ENCODE measurements at regions not wholly inside any gene's neighbourhood (a gene's known extent, or its start where the extent isn't known, plus 50 kb on each side); places are given as distances from the start of the nearest gene placed in this dataset.

DNA sequence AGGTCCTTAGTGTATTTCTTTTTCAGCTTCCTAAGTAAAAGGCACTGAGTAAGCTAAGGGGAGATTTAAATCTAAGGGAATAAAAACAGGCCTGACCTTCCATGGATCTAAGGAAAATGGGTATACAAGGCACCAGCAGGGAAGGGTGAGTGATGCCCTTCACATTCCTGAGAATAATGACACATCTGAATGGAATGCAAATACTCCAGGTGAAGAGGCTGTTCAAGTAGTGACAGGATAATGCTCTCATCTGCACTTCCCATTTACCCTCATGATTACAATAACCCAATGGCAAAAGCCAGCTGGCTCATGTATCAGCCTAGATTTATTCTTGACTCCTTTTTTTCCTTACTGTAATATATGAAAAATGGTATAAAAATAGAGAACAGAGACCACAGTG lies 216.2 kb upstream of the ACTBL2 start:
- peak; percentile 79 for FAIRE-seq
- peaks cover 24% of the 10 kb centered on the region for H3K4me1 Mint-ChIP-seq (ENCODE audit: low read depth, unreplicated experiment)

DNA sequence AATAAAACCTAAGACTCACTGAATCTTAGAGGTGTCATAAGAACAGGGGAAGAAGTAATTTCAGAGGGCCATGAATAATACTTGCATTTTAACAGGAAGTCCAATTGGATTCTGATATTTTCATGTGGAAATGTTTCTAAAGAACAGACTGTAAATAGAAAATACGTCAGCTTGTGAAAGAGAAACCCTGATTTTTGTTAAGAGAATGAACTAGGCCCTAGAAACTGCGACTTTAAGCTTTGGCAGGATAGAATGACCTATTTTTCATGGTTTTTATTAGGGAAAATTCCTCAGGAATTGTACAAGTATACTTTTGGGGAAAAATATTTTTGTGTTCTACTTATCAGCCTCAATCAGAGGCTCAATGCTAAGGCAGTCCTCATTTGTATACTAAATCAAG lies 215.5 kb upstream of the ACTBL2 start:
- Mint-ChIP-seq H3K9me3 (ENCODE audit: unreplicated experiment) (no peaks in the 10 kb centered on the region), H3K27ac (ENCODE audit: unreplicated experiment) (no peak overlapping the region), H3K4me1 (ENCODE audit: low read depth, unreplicated experiment) (peaks cover 31% of the 10 kb centered on the region), H3K36me3 (ENCODE audit: low read depth, unreplicated experiment) (no peaks in the 10 kb centered on the region), H3K4me3 (ENCODE audit: unreplicated experiment) (no peak overlapping the region), H3K27me3 (ENCODE audit: low read depth, unreplicated experiment) (no peaks in the 10 kb centered on the region)
- TF ChIP-seq EZH2 (IDR thresholded peaks at IDR 0.05; ENCODE audit: insufficient read depth, low read length) = no peak
- TF ChIP-seq, protein P1, sequence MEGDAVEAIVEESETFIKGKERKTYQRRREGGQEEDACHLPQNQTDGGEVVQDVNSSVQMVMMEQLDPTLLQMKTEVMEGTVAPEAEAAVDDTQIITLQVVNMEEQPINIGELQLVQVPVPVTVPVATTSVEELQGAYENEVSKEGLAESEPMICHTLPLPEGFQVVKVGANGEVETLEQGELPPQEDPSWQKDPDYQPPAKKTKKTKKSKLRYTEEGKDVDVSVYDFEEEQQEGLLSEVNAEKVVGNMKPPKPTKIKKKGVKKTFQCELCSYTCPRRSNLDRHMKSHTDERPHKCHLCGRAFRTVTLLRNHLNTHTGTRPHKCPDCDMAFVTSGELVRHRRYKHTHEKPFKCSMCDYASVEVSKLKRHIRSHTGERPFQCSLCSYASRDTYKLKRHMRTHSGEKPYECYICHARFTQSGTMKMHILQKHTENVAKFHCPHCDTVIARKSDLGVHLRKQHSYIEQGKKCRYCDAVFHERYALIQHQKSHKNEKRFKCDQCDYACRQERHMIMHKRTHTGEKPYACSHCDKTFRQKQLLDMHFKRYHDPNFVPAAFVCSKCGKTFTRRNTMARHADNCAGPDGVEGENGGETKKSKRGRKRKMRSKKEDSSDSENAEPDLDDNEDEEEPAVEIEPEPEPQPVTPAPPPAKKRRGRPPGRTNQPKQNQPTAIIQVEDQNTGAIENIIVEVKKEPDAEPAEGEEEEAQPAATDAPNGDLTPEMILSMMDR (IDR thresholded peaks at IDR 0.05; ENCODE audit: insufficient read depth, low read depth, low read length) = no peak
- no peak overlapping the region for H3K27ac ChIP-seq (ENCODE audit: low read depth, low read length)
- H3K36me3 ChIP-seq (ENCODE audit: insufficient read depth, low read length) = no peaks in the 10 kb centered on the region
- DNase-seq (ENCODE audit: low read depth) (no peak), FAIRE-seq (no peak)
- H3K79me2 ChIP-seq (ENCODE audit: insufficient read depth, low read length) = no peaks in the 10 kb centered on the region
- H3K4me3 ChIP-seq (ENCODE audit: insufficient read depth, low read depth, low read length) = no peak overlapping the region
- H3K4me2 ChIP-seq (ENCODE audit: low read length) = no peak overlapping the region
- no peaks in the 10 kb centered on the region for H3K9me3 ChIP-seq (ENCODE audit: insufficient read depth, low read depth, low read length)
- no peak overlapping the region for H2AFZ ChIP-seq (ENCODE audit: low read depth, low read length)
- no peaks in the 10 kb centered on the region for H3K27me3 ChIP-seq (ENCODE audit: insufficient read depth, low read length)
- no peaks in the 10 kb centered on the region for H4K20me1 ChIP-seq (ENCODE audit: insufficient read depth, low read length)
- H3K9ac ChIP-seq (ENCODE audit: low read length) = no peak overlapping the region
- H3K4me1 ChIP-seq (ENCODE audit: insufficient read depth, low read length) = peaks cover 6% of the 10 kb centered on the region

More for the DNA sequence above, 216.2 kb upstream of the ACTBL2 start:
- no peak overlapping the region for H3K9ac ChIP-seq (ENCODE audit: low read length)
- Mint-ChIP-seq H3K27ac (ENCODE audit: unreplicated experiment) (no peak overlapping the region), H3K36me3 (ENCODE audit: low read depth, unreplicated experiment) (no peaks in the 10 kb centered on the region), H3K27me3 (ENCODE audit: low read depth, unreplicated experiment) (no peaks in the 10 kb centered on the region), H3K9me3 (ENCODE audit: unreplicated experiment) (peaks cover 1% of the 10 kb centered on the region), H3K4me3 (ENCODE audit: unreplicated experiment) (no peak overlapping the region)
- H3K27ac ChIP-seq (ENCODE audit: low read depth, low read length) = no peak overlapping the region
- H3K27me3 ChIP-seq (ENCODE audit: insufficient read depth, low read length) = no peaks in the 10 kb centered on the region
- H3K36me3 ChIP-seq (ENCODE audit: insufficient read depth, low read length) = no peaks in the 10 kb centered on the region
- no peak for TF ChIP-seq EZH2 (IDR thresholded peaks at IDR 0.05; ENCODE audit: insufficient read depth, low read length)
- TF ChIP-seq, protein P1 (IDR thresholded peaks at IDR 0.05; ENCODE audit: insufficient read depth, low read depth, low read length) = no peak
- H3K9me3 ChIP-seq (ENCODE audit: insufficient read depth, low read depth, low read length) = no peaks in the 10 kb centered on the region
- peak; percentile 22 for DNase-seq (ENCODE audit: low read depth)
- H3K79me2 ChIP-seq (ENCODE audit: insufficient read depth, low read length) = no peaks in the 10 kb centered on the region
- H2AFZ ChIP-seq (ENCODE audit: low read depth, low read length) = no peak overlapping the region
- H3K4me2 ChIP-seq (ENCODE audit: low read length) = no peak overlapping the region
- no peaks in the 10 kb centered on the region for H3K4me1 ChIP-seq (ENCODE audit: insufficient read depth, low read length)
- no peak overlapping the region for H3K4me3 ChIP-seq (ENCODE audit: insufficient read depth, low read depth, low read length)
- no peaks in the 10 kb centered on the region for H4K20me1 ChIP-seq (ENCODE audit: insufficient read depth, low read length)

DNA sequence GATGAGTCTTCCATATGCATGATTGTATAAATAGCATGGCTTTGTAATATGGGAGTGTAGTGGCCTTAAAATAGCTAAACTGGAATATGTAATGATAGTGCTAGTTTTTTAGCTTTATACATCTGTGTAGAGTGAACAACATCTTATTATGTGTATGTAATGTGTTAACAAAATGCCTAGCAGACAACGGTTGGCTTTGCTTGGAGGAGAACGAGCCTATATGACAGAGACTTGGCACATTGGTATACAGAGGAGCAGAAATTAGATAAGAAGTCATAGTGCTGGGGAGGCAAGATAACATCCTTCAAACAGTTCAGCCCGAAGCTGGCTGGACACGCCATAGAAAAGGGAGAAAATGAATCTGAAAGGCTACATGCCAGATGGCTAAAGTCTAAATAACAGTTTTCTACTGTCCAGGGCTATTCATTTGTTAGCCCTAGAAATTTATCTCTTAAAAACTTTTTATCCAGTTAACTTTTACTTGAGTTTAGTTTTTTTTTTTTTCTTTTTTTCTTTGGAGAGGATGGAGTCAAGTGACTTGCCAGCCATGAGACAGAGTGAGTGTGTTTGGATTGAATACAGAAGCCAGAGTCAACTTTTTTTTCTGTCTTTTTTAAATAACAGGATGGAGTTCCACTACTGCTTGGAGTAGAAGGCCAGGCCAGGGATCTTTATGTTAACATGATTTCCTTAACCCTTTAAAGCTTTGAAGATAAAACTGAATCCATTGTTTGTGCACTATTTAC lies 214.4 kb upstream of the ACTBL2 start:
- no peaks in the 10 kb centered on the region for H3K27me3 ChIP-seq (ENCODE audit: insufficient read depth, low read length)
- Mint-ChIP-seq H3K4me3 (ENCODE audit: unreplicated experiment) (no peak overlapping the region), H3K36me3 (ENCODE audit: low read depth, unreplicated experiment) (no peaks in the 10 kb centered on the region), H3K4me1 (ENCODE audit: low read depth, unreplicated experiment) (peaks cover 40% of the 10 kb centered on the region), H3K27me3 (ENCODE audit: low read depth, unreplicated experiment) (no peaks in the 10 kb centered on the region), H3K27ac (ENCODE audit: unreplicated experiment) (no peak overlapping the region), H3K9me3 (ENCODE audit: unreplicated experiment) (no peaks in the 10 kb centered on the region)
- H3K4me1 ChIP-seq (ENCODE audit: insufficient read depth, low read length) = peaks cover 13% of the 10 kb centered on the region
- DNase-seq (ENCODE audit: low read depth) (no peak), FAIRE-seq (no peak)
- H4K20me1 ChIP-seq (ENCODE audit: insufficient read depth, low read length) = no peaks in the 10 kb centered on the region
- H3K9me3 ChIP-seq (ENCODE audit: insufficient read depth, low read depth, low read length) = no peaks in the 10 kb centered on the region
- no peak overlapping the region for H3K27ac ChIP-seq (ENCODE audit: low read depth, low read length)
- no peaks in the 10 kb centered on the region for H3K36me3 ChIP-seq (ENCODE audit: insufficient read depth, low read length)
- no peak overlapping the region for H2AFZ ChIP-seq (ENCODE audit: low read depth, low read length)
- TF ChIP-seq, protein P1 (IDR thresholded peaks at IDR 0.05; ENCODE audit: insufficient read depth, low read depth, low read length) = no peak
- TF ChIP-seq EZH2 (IDR thresholded peaks at IDR 0.05; ENCODE audit: insufficient read depth, low read length) = no peak
- H3K79me2 ChIP-seq (ENCODE audit: insufficient read depth, low read length) = no peaks in the 10 kb centered on the region
- H3K4me2 ChIP-seq (ENCODE audit: low read length) = no peak overlapping the region
- H3K4me3 ChIP-seq (ENCODE audit: insufficient read depth, low read depth, low read length) = no peak overlapping the region
- H3K9ac ChIP-seq (ENCODE audit: low read length) = no peak overlapping the region
